ENCODE measurements at regions not wholly inside any gene's neighbourhood (a gene's known extent, or its start where the extent isn't known, plus 50 kb on each side); places are given as distances from the start of the nearest gene placed in this dataset.

- TF ChIP-seq CTCF (IDR thresholded peaks at IDR 0.05) (no peak), POLR2A (IDR thresholded peaks at IDR 0.05) (no peak)
These were observed 1395.1 kb downstream of the LRFN5 start for GRCh38 chr14:43001731-43002130.

All from gastroesophageal sphincter (tissue), 3 donors.